GM23248 (cell line): ENCODE measurements at regions not wholly inside any gene's neighbourhood (a gene's known extent, or its start where the extent isn't known, plus 50 kb on each side); places are given as distances from the start of the nearest gene placed in this dataset.

ENCODE experiments used
- DNase-seq: peaks from one replicate; pipeline ENCODE4 v3.0.0-alpha.2; 2015
- H2AFZ ChIP-seq: fragments of 200-600 bp; sonication (generic); 2 replicates; pipeline ENCODE4 v1.6.1; 2016; ENCODE audit warnings: antibody characterized with exemption
- H3F3A ChIP-seq: fragments of 200-600 bp; sonication (generic); 2 replicates; pipeline ENCODE4 v1.6.1; 2016; ENCODE audit warnings: mild to moderate bottlenecking, antibody characterized with exemption, mixed run types; ENCODE audit not compliant: insufficient read depth
- H3K27ac ChIP-seq: fragments of 200-600 bp; sonication (generic); 2 replicates; pipeline ENCODE4 v1.5.1; 2016; ENCODE audit warnings: mild to moderate bottlenecking
- H3K27me3 ChIP-seq: fragments of 200-600 bp; sonication (generic); replicated peaks from 2 replicates; pipeline ENCODE4 v1.6.1; 2016; ENCODE audit warnings: mild to moderate bottlenecking; ENCODE audit not compliant: insufficient read depth
- H3K36me3 ChIP-seq: fragments of 200-600 bp; sonication (generic); 2 replicates; pipeline ENCODE4 v1.6.1; 2016; ENCODE audit warnings: low read depth, mild to moderate bottlenecking
- H3K4me1 ChIP-seq: fragments of 200-600 bp; sonication (generic); 2 replicates; pipeline ENCODE4 v1.6.1; 2016; ENCODE audit warnings: mild to moderate bottlenecking; ENCODE audit not compliant: insufficient read depth
- H3K4me2 ChIP-seq: fragments of 200-600 bp; sonication (generic); one replicate; pipeline ENCODE4 v1.6.1; 2016; ENCODE audit warnings: mild to moderate bottlenecking; ENCODE audit not compliant: unreplicated experiment
- H3K4me3 ChIP-seq: fragments of 200-600 bp; sonication (generic); 2 replicates; pipeline ENCODE4 v1.5.1; 2016; ENCODE audit warnings: mild to moderate bottlenecking
- H3K79me2 ChIP-seq: fragments of 200-600 bp; sonication (generic); 2 replicates; pipeline ENCODE4 v1.6.1; 2016; ENCODE audit warnings: mild to moderate bottlenecking; ENCODE audit not compliant: insufficient read depth
- H3K9ac ChIP-seq: fragments of 200-600 bp; sonication (generic); 2 replicates; pipeline ENCODE4 v1.6.1; 2016; ENCODE audit warnings: mild to moderate bottlenecking
- H3K9me2 ChIP-seq: fragments of 200-600 bp; sonication (generic); 2 replicates; pipeline ENCODE4 v1.6.1; 2016; ENCODE audit warnings: mixed run types, mild to moderate bottlenecking, moderate library complexity; ENCODE audit not compliant: insufficient read depth
- H3K9me3 ChIP-seq: fragments of 200-600 bp; sonication (generic); one replicate; pipeline ENCODE4 v1.6.1; 2017; ENCODE audit warnings: low read depth
- H4K20me1 ChIP-seq: fragments of 200-600 bp; sonication (generic); 2 replicates; pipeline ENCODE4 v1.6.0; 2016; ENCODE audit not compliant: insufficient read depth
- EZH2 ChIP-seq: fragments of 200-600 bp; sonication (generic); IDR thresholded peaks from 2 replicates; pipeline ENCODE4 v1.6.1; 2018; ENCODE audit warnings: antibody characterized with exemption, mild to moderate bottlenecking; ENCODE audit not compliant: insufficient read depth, poor library complexity, severe bottlenecking
- EZH2phosphoT487 ChIP-seq: fragments of 200-600 bp; sonication (generic); IDR thresholded peaks from 2 replicates; pipeline ENCODE4 v1.6.1; 2018; ENCODE audit warnings: antibody characterized with exemption, moderate library complexity, mild to moderate bottlenecking, low read depth; ENCODE audit not compliant: insufficient read depth
- WGBS, 2 experiments: methylation state at CpG; one replicate each; pipeline ENCODE4 v1.1.6; 2015 to 2017; ENCODE audit warnings: low lambda C conversion rate in 2 of 2, low coverage in 1 of 2; ENCODE audit errors: missing lambda C conversion rate in 2 of 2; 5-methylcytosine and 5-hydroxymethylcytosine counted together
- in situ Hi-C: fragments of 300-500 bp; cut with MboI; formaldehyde crosslinking; loops from 2 replicates; pipeline ENCODE4 v1.15.0; 2020

- no peaks in the 10 kb centered on the region for H3K4me1 ChIP-seq
- no peaks in the 10 kb centered on the region for H3K27me3 ChIP-seq
- H4K20me1 ChIP-seq, result no peaks in the 10 kb centered on the region
- no peak overlapping the region for H2AFZ ChIP-seq
- no peaks in the 10 kb centered on the region for H3K79me2 ChIP-seq
- TF ChIP-seq EZH2phosphoT487 (no peak), EZH2 (no peak)
- no peaks in the 10 kb centered on the region for H3K9me2 ChIP-seq
- no peaks in the 10 kb centered on the region for H3K9me3 ChIP-seq
- H3K4me2 ChIP-seq, result no peak overlapping the region
- H3F3A ChIP-seq, result no peaks in the 10 kb centered on the region
- 0% methylated on average over 1 of the region's 1 CpG for WGBS, 2 experiments
- no peaks in the 10 kb centered on the region for H3K36me3 ChIP-seq
- H3K9ac ChIP-seq, result no peak overlapping the region
- DNase-seq, result no peak
- H3K27ac ChIP-seq, result no peak overlapping the region
- H3K4me3 ChIP-seq, result no peak overlapping the region
- in situ Hi-C loops, result no loop called here
Measured at GRCh38 chr4:62324215-62324614, 1124.1 kb downstream of the ADGRL3 start.

GRCh38 chr4:62320612-62321011 is 1120.5 kb downstream of the ADGRL3 start:
- no peaks in the 10 kb centered on the region for H4K20me1 ChIP-seq
- no peaks in the 10 kb centered on the region for H3K27me3 ChIP-seq
- no peak for DNase-seq
- no peaks in the 10 kb centered on the region for H3K9me3 ChIP-seq
- no peaks in the 10 kb centered on the region for H3K4me1 ChIP-seq
- H3K4me3 ChIP-seq, result no peak overlapping the region
- no peak overlapping the region for H3K9ac ChIP-seq
- in situ Hi-C loops, result no loop called here
- H3K9me2 ChIP-seq, result no peaks in the 10 kb centered on the region
- no peaks in the 10 kb centered on the region for H3F3A ChIP-seq
- H3K4me2 ChIP-seq, result no peak overlapping the region
- no peaks in the 10 kb centered on the region for H3K36me3 ChIP-seq
- 4 to 5% methylated on average over 7 of the region's 7 CpGs for WGBS, 2 experiments
- H3K79me2 ChIP-seq, result no peaks in the 10 kb centered on the region
- no peak overlapping the region for H3K27ac ChIP-seq
- TF ChIP-seq EZH2 (no peak), EZH2phosphoT487 (no peak)
- no peak overlapping the region for H2AFZ ChIP-seq

- H3K36me3 ChIP-seq, result no peaks in the 10 kb centered on the region
- H3K4me1 ChIP-seq, result no peaks in the 10 kb centered on the region
- H3F3A ChIP-seq, result no peaks in the 10 kb centered on the region
- no peaks in the 10 kb centered on the region for H3K9me3 ChIP-seq
- no peak for TF ChIP-seq EZH2
- no peak for TF ChIP-seq EZH2phosphoT487
- no peak overlapping the region for H2AFZ ChIP-seq
- H3K27ac ChIP-seq, result no peak overlapping the region
- no peak for DNase-seq
- 14 to 23% methylated on average over 1 of the region's 1 CpG for WGBS, 2 experiments
- no peaks in the 10 kb centered on the region for H4K20me1 ChIP-seq
- in situ Hi-C loops, result no loop called here
- H3K4me2 ChIP-seq, result no peak overlapping the region
- no peaks in the 10 kb centered on the region for H3K27me3 ChIP-seq
- no peak overlapping the region for H3K4me3 ChIP-seq
- H3K79me2 ChIP-seq, result no peaks in the 10 kb centered on the region
- H3K9me2 ChIP-seq, result no peaks in the 10 kb centered on the region
- H3K9ac ChIP-seq, result no peak overlapping the region
Measured at GRCh38 chr4:62302710-62303109, 1102.6 kb downstream of the ADGRL3 start.

GRCh38 chr4:62301500-62301899 is 1101.4 kb downstream of the ADGRL3 start:
- Histone ChIP-seq H3K27ac (no peak overlapping the region), H3K9me2 (no peaks in the 10 kb centered on the region)
- TF ChIP-seq EZH2phosphoT487 (no peak), EZH2 (no peak)

GRCh38 chr4:62293551-62293950 is 1093.4 kb downstream of the ADGRL3 start:
- TF ChIP-seq EZH2 (no peak), EZH2phosphoT487 (no peak)
- no peaks in the 10 kb centered on the region for H4K20me1 ChIP-seq
- H3F3A ChIP-seq, result no peaks in the 10 kb centered on the region
- in situ Hi-C loops, result no loop called here
- no peaks in the 10 kb centered on the region for H3K9me2 ChIP-seq
- no peak overlapping the region for H3K4me3 ChIP-seq
- H3K79me2 ChIP-seq, result no peaks in the 10 kb centered on the region
- H3K27me3 ChIP-seq, result no peaks in the 10 kb centered on the region
- no peak overlapping the region for H3K4me2 ChIP-seq
- no peak overlapping the region for H3K9ac ChIP-seq
- no peaks in the 10 kb centered on the region for H3K9me3 ChIP-seq
- no peaks in the 10 kb centered on the region for H3K4me1 ChIP-seq
- H3K27ac ChIP-seq, result no peak overlapping the region
- no peak overlapping the region for H2AFZ ChIP-seq
- no peak for DNase-seq
- WGBS, 2 experiments, result 12 to 18% methylated on average over 2 of the region's 2 CpGs
- no peaks in the 10 kb centered on the region for H3K36me3 ChIP-seq

More at GRCh38 chr4:62301500-62301899, 1101.4 kb downstream of the ADGRL3 start:
- Histone ChIP-seq H3K27me3 (no peaks in the 10 kb centered on the region), H3K9me3 (no peaks in the 10 kb centered on the region), H2AFZ (no peak overlapping the region), H4K20me1 (no peaks in the 10 kb centered on the region), H3K4me1 (no peaks in the 10 kb centered on the region), H3K79me2 (no peaks in the 10 kb centered on the region), H3K36me3 (no peaks in the 10 kb centered on the region), H3K4me2 (no peak overlapping the region), H3K9ac (no peak overlapping the region), H3K4me3 (no peak overlapping the region), H3F3A (no peaks in the 10 kb centered on the region)
- 7 to 12% methylated on average over 3 of the region's 3 CpGs for WGBS, 2 experiments
- DNase-seq, result no peak
- in situ Hi-C loops, result no loop called here
